Middle frontal gyrus (tissue), 1 donor: ENCODE measurements at regions not wholly inside any gene's neighbourhood (a gene's known extent, or its start where the extent isn't known, plus 50 kb on each side); places are given as distances from the start of the nearest gene placed in this dataset.

ENCODE experiments used
- DNase-seq: peaks from one replicate; pipeline ENCODE4 v3.0.0-alpha.2; 2015; ENCODE audit warnings: low spot score; ENCODE audit errors: extremely low spot score

- DNase-seq: no peak
These were observed 460.6 kb downstream of the KCNJ2 start for GRCh38 chr17:70629902-70630301.

- peak; percentile 41 for DNase-seq
These were observed 467.3 kb downstream of the KCNJ2 start for GRCh38 chr17:70636517-70637133.

- no peak for DNase-seq
These were observed 472.7 kb downstream of the KCNJ2 start for GRCh38 chr17:70642059-70642458.

- no peak for DNase-seq
These were observed 474.8 kb downstream of the KCNJ2 start for GRCh38 chr17:70644096-70644495.

- DNase-seq: no peak
These were observed 477.3 kb downstream of the KCNJ2 start for GRCh38 chr17:70646673-70647072.

GRCh38 chr17:70648166-70648565 lies 478.8 kb downstream of the KCNJ2 start:
- DNase-seq: no peak

- DNase-seq: no peak
These were observed 484.5 kb downstream of the KCNJ2 start for GRCh38 chr17:70653850-70654249.

- DNase-seq: peak; percentile 43
These were observed 485.4 kb downstream of the KCNJ2 start for GRCh38 chr17:70654706-70655105.

GRCh38 chr17:70655176-70655958 lies 486.0 kb downstream of the KCNJ2 start:
- DNase-seq: no peak

GRCh38 chr17:70658317-70658716 lies 489.0 kb downstream of the KCNJ2 start:
- no peak for DNase-seq

- DNase-seq: no peak
These were observed 489.5 kb downstream of the KCNJ2 start for GRCh38 chr17:70658840-70659239.

- no peak for DNase-seq
These were observed 492.2 kb downstream of the KCNJ2 start for GRCh38 chr17:70661342-70662222.

GRCh38 chr17:70668276-70668937 lies 499.1 kb downstream of the KCNJ2 start:
- no peak for DNase-seq

GRCh38 chr17:70668938-70669778 lies 499.8 kb downstream of the KCNJ2 start:
- DNase-seq: no peak

- DNase-seq: no peak
These were observed 504.7 kb downstream of the KCNJ2 start for GRCh38 chr17:70674061-70674460.

GRCh38 chr17:70675070-70675590 lies 505.8 kb downstream of the KCNJ2 start:
- DNase-seq: no peak

GRCh38 chr17:70677783-70678647 lies 508.7 kb downstream of the KCNJ2 start:
- DNase-seq: no peak

GRCh38 chr17:70678889-70679288 lies 509.6 kb downstream of the KCNJ2 start:
- DNase-seq: no peak

GRCh38 chr17:70683936-70684335 lies 514.6 kb downstream of the KCNJ2 start:
- DNase-seq: no peak
